IMR-90 (cell line): ENCODE measurements at regions not wholly inside any gene's neighbourhood (a gene's known extent, or its start where the extent isn't known, plus 50 kb on each side); places are given as distances from the start of the nearest gene placed in this dataset.
A peak's percentile ranks its signal among the peaks of the same experiment; 100 is the strongest.

Experiments
- ATAC-seq: fragments of 200-7000 bp; cut with Tn5 transposase; 2 replicates; pipeline ENCODE4 v1.9.1; 2020; ENCODE audit warnings: low read depth, mild to moderate bottlenecking, moderate library complexity
- BruUV-seq: library from RNA; stranded (reverse); fragments of 400-500 nt; replicated peaks from 2 replicates; lab custom pipeline; 2021; lab: Mats Ljungman, UMichigan
- CTCF ChIA-PET: fragments of 300-600 bp; formaldehyde crosslinking; extraction: SDS; loops from one replicate; lab custom pipeline; 2021; ENCODE audit warnings: antibody characterized with exemption; lab: Yijun Ruan, JAX
- POLR2A ChIA-PET: fragments of 300-600 bp; sonication (Branson Sonifier 250); formaldehyde crosslinking; loops from one replicate; lab custom pipeline; 2022; ENCODE audit warnings: antibody characterized with exemption; ENCODE audit not compliant: unreplicated experiment; lab: Charles Lee
- DNase-seq: peaks from one replicate; pipeline ENCODE4 v3.0.0; 2013
- H2AFZ ChIP-seq: replicated peaks from 2 replicates; pipeline ENCODE3; 2013; ENCODE audit warnings: low read length, mild to moderate bottlenecking; ENCODE audit not compliant: poor library complexity
- H2AK5ac ChIP-seq: 2 replicates; pipeline ENCODE4 v1.6.1; 2013; ENCODE audit warnings: low read depth, low read length, inconsistent platforms
- H2AK9ac ChIP-seq: replicated peaks from 2 replicates; pipeline ENCODE3; 2013; ENCODE audit warnings: mild to moderate bottlenecking, low read depth, low read length, moderate library complexity; ENCODE audit not compliant: poor library complexity
- H2BK120ac ChIP-seq: 2 replicates; pipeline ENCODE4 v1.6.1; 2013; ENCODE audit warnings: low read depth, low read length, inconsistent platforms
- H2BK15ac ChIP-seq: 3 replicates; pipeline ENCODE4 v1.6.1; 2013; ENCODE audit warnings: low read depth, low read length, inconsistent platforms
- H2BK20ac ChIP-seq: 2 replicates; pipeline ENCODE4 v1.6.1; 2013; ENCODE audit warnings: low read depth, mild to moderate bottlenecking, inconsistent platforms, low read length, moderate library complexity
- H2BK5ac ChIP-seq: 2 replicates; pipeline ENCODE4 v1.6.1; 2013; ENCODE audit warnings: mild to moderate bottlenecking, low read depth, low read length, inconsistent platforms; ENCODE audit not compliant: poor library complexity, severe bottlenecking
- H3K14ac ChIP-seq: replicated peaks from 2 replicates; pipeline ENCODE4 v1.6.1; 2013; ENCODE audit warnings: low read depth, low read length, inconsistent platforms
- H3K18ac ChIP-seq: 2 replicates; pipeline ENCODE4 v1.6.1; 2013; ENCODE audit warnings: low read depth, low read length, control low read depth
- H3K23ac ChIP-seq: 2 replicates; pipeline ENCODE4 v1.6.1; 2013; ENCODE audit warnings: low read depth, low read length, inconsistent platforms
- H3K27ac ChIP-seq: 2 replicates; pipeline ENCODE4 v1.5.1; 2013; ENCODE audit warnings: mild to moderate bottlenecking, control low read depth, low read length; ENCODE audit not compliant: insufficient read depth
- H3K27me3 ChIP-seq: 2 replicates; pipeline ENCODE4 v1.6.1; 2013; ENCODE audit warnings: low read length; ENCODE audit not compliant: control insufficient read depth, insufficient read depth
- H3K36me3 ChIP-seq: 2 replicates; pipeline ENCODE4 v1.6.1; 2013; ENCODE audit warnings: low read length, mixed read lengths; ENCODE audit not compliant: control insufficient read depth, insufficient read depth
- H3K4ac ChIP-seq: 2 replicates; pipeline ENCODE4 v1.6.1; 2013; ENCODE audit warnings: low read depth, low read length, inconsistent platforms
- H3K4me1 ChIP-seq: 2 replicates; pipeline ENCODE4 v1.6.1; 2013; ENCODE audit warnings: low read length, mixed read lengths; ENCODE audit not compliant: control insufficient read depth, insufficient read depth
- H3K4me2 ChIP-seq: 2 replicates; pipeline ENCODE4 v1.6.1; 2013; ENCODE audit warnings: low read depth, mild to moderate bottlenecking, control low read depth, low read length, moderate library complexity
- H3K4me3 ChIP-seq: 2 replicates; pipeline ENCODE4 v1.5.1; 2013; ENCODE audit warnings: low read depth, mild to moderate bottlenecking, control low read depth, low read length, moderate library complexity; ENCODE audit not compliant: insufficient read depth
- H3K56ac ChIP-seq: 2 replicates; pipeline ENCODE4 v1.6.1; 2013; ENCODE audit warnings: low read length, inconsistent platforms; ENCODE audit not compliant: insufficient read depth; ENCODE audit errors: extremely low read depth
- H3K79me1 ChIP-seq, 2 experiments: 2 replicates each; pipeline ENCODE4 v1.6.1; 2013; ENCODE audit warnings: low read length in 2 of 2, inconsistent platforms in 1 of 2, low read depth in 1 of 2
- H3K9ac ChIP-seq: 2 replicates; pipeline ENCODE4 v1.6.1; 2013; ENCODE audit warnings: low read depth, low read length, control low read depth
- H3K9me1 ChIP-seq: 2 replicates; pipeline ENCODE4 v1.6.1; 2013; ENCODE audit warnings: low read length, inconsistent platforms; ENCODE audit not compliant: insufficient read depth
- H3K9me3 ChIP-seq: 2 replicates; pipeline ENCODE4 v1.6.1; 2013; ENCODE audit warnings: low read length; ENCODE audit not compliant: control insufficient read depth, insufficient read depth
- H4K20me1 ChIP-seq: 2 replicates; pipeline ENCODE4 v1.6.1; 2013; ENCODE audit warnings: low read length, inconsistent platforms; ENCODE audit not compliant: insufficient read depth
- H4K5ac ChIP-seq: 2 replicates; pipeline ENCODE4 v1.6.1; 2013; ENCODE audit warnings: mild to moderate bottlenecking, low read depth, low read length, control low read depth
- H4K8ac ChIP-seq, 2 experiments: 2 replicates each; pipeline ENCODE4 v1.6.1; 2013; ENCODE audit warnings: low read depth in 2 of 2, low read length in 2 of 2, control low read depth in 1 of 2, inconsistent platforms in 1 of 2
- H4K91ac ChIP-seq: 2 replicates; pipeline ENCODE4 v1.6.1; 2013; ENCODE audit warnings: low read depth, low read length, inconsistent platforms; ENCODE audit not compliant: insufficient read depth
- BHLHE40 ChIP-seq: fragments of 150-350 bp; IDR thresholded peaks from 2 replicates; pipeline ENCODE4 v1.6.1; 2016; ENCODE audit warnings: mild to moderate bottlenecking, low read depth, low read length
- CEBPB ChIP-seq: IDR thresholded peaks from 2 replicates; pipeline ENCODE4 v1.6.1; 2012; ENCODE audit warnings: low read depth, low read length, improper control_type of control experiment
- CHD1 ChIP-seq: IDR thresholded peaks from 2 replicates; pipeline ENCODE4 v1.6.1; 2012; ENCODE audit warnings: low read depth, low read length, improper control_type of control experiment
- FOS ChIP-seq: fragments of 150-350 bp; IDR thresholded peaks from 2 replicates; pipeline ENCODE4 v1.6.1; 2016; ENCODE audit warnings: low read depth, low read length
- MAFK ChIP-seq: IDR thresholded peaks from 2 replicates; pipeline ENCODE4 v1.6.1; 2012; ENCODE audit warnings: low read depth, low read length, improper control_type of control experiment
- MAZ ChIP-seq: IDR thresholded peaks from 2 replicates; pipeline ENCODE4 v1.6.1; 2012; ENCODE audit warnings: low read depth, mild to moderate bottlenecking, low read length, improper control_type of control experiment, moderate library complexity, borderline replicate concordance
- MXI1 ChIP-seq: IDR thresholded peaks from 2 replicates; pipeline ENCODE4 v1.6.1; 2012; ENCODE audit warnings: low read depth, mild to moderate bottlenecking, low read length, moderate library complexity, borderline replicate concordance
- NFE2L2 ChIP-seq: fragments of 150-350 bp; IDR thresholded peaks from 2 replicates; pipeline ENCODE4 v1.6.1; 2016; ENCODE audit warnings: low read depth, mild to moderate bottlenecking, low read length
- POLR2A ChIP-seq: IDR thresholded peaks from 2 replicates; pipeline ENCODE4 v1.6.1; 2012; ENCODE audit warnings: mild to moderate bottlenecking, low read depth, low read length
- RAD21 ChIP-seq: IDR thresholded peaks from 2 replicates; pipeline ENCODE4 v1.6.1; 2012; ENCODE audit warnings: low read length, improper control_type of control experiment
- RCOR1 ChIP-seq: IDR thresholded peaks from 2 replicates; pipeline ENCODE4 v1.6.1; 2012; ENCODE audit warnings: mild to moderate bottlenecking, low read length, improper control_type of control experiment; ENCODE audit not compliant: insufficient replicate concordance
- RFX5 ChIP-seq: IDR thresholded peaks from 2 replicates; pipeline ENCODE4 v1.8.0; 2012; ENCODE audit warnings: low read depth, mild to moderate bottlenecking, low read length, moderate library complexity
- SMC3 ChIP-seq: fragments of 150-350 bp; IDR thresholded peaks from 2 replicates; pipeline ENCODE4 v1.6.1; 2016; ENCODE audit warnings: low read depth, mild to moderate bottlenecking, antibody characterized with exemption, low read length, moderate library complexity
- dilution Hi-C: fragments of 300-500 bp; cut with HindIII; formaldehyde crosslinking; loops from one replicate; pipeline ENCODE4 v1.14.3; 2018; ENCODE audit warnings: low sequenced_read_pairs; ENCODE audit not compliant: unreplicated experiment
- in situ Hi-C: fragments of 300-500 bp; cut with MboI; formaldehyde crosslinking; loops from 3 replicates; pipeline ENCODE4 v1.14.3; 2019; ENCODE audit warnings: low sequenced_read_pairs, inconsistent platforms, mixed read lengths
- intact Hi-C: fragments of 100-400 bp; cut with micrococcal nuclease; formaldehyde crosslinking; loops from 2 replicates; pipeline ENCODE4 v1.10.0; 2022
- TF ChIP-seq, protein P1 (sequence below): fragments of 150-350 bp; IDR thresholded peaks from 2 replicates; pipeline ENCODE4 v1.6.1; 2017; ENCODE audit warnings: mild to moderate bottlenecking, antibody characterized with exemption, low read length, low read depth
- TF ChIP-seq, protein P2 (sequence below): fragments of 150-350 bp; IDR thresholded peaks from 2 replicates; pipeline ENCODE4 v1.6.1; 2016; ENCODE audit warnings: low read depth, mild to moderate bottlenecking, low read length, moderate library complexity, borderline replicate concordance
- TF ChIP-seq, protein P3 (sequence below): conservative IDR thresholded peaks from 2 replicates; pipeline ENCODE4 v1.5.1; 2012; ENCODE audit warnings: mild to moderate bottlenecking, low read depth, low read length, improper control_type of control experiment

GRCh38 chr6:55643861-55644260, 64.9 kb upstream of the HMGCLL1 start:
- peak overlapping the region; percentile 27; the same call in 1 of the 2 replicates for H3K4me2 ChIP-seq
- intact Hi-C loops (no loop called here), dilution Hi-C loops (no loop called here), in situ Hi-C loops (no loop called here)
- TF ChIP-seq MAFK (no peak), CEBPB (no peak), CHD1 (no peak), RAD21 (no peak), BHLHE40 (no peak), SMC3 (no peak), NFE2L2 (no peak), RCOR1 (no peak), FOS (no peak), RFX5 (no peak), MXI1 (no peak), MAZ (no peak), POLR2A (no peak)
- TF ChIP-seq, protein P1, sequence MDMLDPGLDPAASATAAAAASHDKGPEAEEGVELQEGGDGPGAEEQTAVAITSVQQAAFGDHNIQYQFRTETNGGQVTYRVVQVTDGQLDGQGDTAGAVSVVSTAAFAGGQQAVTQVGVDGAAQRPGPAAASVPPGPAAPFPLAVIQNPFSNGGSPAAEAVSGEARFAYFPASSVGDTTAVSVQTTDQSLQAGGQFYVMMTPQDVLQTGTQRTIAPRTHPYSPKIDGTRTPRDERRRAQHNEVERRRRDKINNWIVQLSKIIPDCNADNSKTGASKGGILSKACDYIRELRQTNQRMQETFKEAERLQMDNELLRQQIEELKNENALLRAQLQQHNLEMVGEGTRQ = no peak
- TF ChIP-seq, protein P2, sequence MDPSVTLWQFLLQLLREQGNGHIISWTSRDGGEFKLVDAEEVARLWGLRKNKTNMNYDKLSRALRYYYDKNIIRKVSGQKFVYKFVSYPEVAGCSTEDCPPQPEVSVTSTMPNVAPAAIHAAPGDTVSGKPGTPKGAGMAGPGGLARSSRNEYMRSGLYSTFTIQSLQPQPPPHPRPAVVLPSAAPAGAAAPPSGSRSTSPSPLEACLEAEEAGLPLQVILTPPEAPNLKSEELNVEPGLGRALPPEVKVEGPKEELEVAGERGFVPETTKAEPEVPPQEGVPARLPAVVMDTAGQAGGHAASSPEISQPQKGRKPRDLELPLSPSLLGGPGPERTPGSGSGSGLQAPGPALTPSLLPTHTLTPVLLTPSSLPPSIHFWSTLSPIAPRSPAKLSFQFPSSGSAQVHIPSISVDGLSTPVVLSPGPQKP = no peak
- TF ChIP-seq, protein P3, sequence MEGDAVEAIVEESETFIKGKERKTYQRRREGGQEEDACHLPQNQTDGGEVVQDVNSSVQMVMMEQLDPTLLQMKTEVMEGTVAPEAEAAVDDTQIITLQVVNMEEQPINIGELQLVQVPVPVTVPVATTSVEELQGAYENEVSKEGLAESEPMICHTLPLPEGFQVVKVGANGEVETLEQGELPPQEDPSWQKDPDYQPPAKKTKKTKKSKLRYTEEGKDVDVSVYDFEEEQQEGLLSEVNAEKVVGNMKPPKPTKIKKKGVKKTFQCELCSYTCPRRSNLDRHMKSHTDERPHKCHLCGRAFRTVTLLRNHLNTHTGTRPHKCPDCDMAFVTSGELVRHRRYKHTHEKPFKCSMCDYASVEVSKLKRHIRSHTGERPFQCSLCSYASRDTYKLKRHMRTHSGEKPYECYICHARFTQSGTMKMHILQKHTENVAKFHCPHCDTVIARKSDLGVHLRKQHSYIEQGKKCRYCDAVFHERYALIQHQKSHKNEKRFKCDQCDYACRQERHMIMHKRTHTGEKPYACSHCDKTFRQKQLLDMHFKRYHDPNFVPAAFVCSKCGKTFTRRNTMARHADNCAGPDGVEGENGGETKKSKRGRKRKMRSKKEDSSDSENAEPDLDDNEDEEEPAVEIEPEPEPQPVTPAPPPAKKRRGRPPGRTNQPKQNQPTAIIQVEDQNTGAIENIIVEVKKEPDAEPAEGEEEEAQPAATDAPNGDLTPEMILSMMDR = no peak
- no peak overlapping the region for H2AFZ ChIP-seq
- POLR2A ChIA-PET = no interaction called here
- no peaks in the 10 kb centered on the region for H3K9me3 ChIP-seq
- H2AK9ac ChIP-seq = no peak overlapping the region
- no peaks in the 10 kb centered on the region for H3K9me1 ChIP-seq
- no peak overlapping the region for H2BK15ac ChIP-seq
- no peak overlapping the region for H4K8ac ChIP-seq
- H2BK120ac ChIP-seq = no peak overlapping the region
- no peak overlapping the region for H3K27ac ChIP-seq
- H4K91ac ChIP-seq = no peak overlapping the region
- H2BK5ac ChIP-seq = no peak overlapping the region
- no peak overlapping the region for H3K9ac ChIP-seq
- DNase-seq (peak; percentile 62), ATAC-seq (peak; percentile 86)
- H3K79me1 ChIP-seq = no peaks in the 10 kb centered on the region
- no peak overlapping the region for H2BK20ac ChIP-seq
- CTCF ChIA-PET = interaction anchor here (0.8 kb wide), 1 partner anchor 9 kb away, joined by 3 read pairs; no protein-coding TSS in a partner anchor
- no peak overlapping the region for H2AK5ac ChIP-seq
- no peak overlapping the region for H3K4ac ChIP-seq
- no peaks in the 10 kb centered on the region for H3K36me3 ChIP-seq
- H3K27me3 ChIP-seq = no peaks in the 10 kb centered on the region
- peaks cover 2% of the 10 kb centered on the region; the same call in 1 of the 2 replicates for H3K4me1 ChIP-seq
- peak overlapping the region; percentile 78; the same call in 1 of the 2 replicates for H3K18ac ChIP-seq
- H3K14ac ChIP-seq = no peak overlapping the region
- BruUV-seq = no TSS peak
- H4K20me1 ChIP-seq = no peaks in the 10 kb centered on the region
- H3K23ac ChIP-seq = no peak overlapping the region
- no peak overlapping the region for H4K5ac ChIP-seq
- H3K4me3 ChIP-seq = no peak overlapping the region
- H3K56ac ChIP-seq = no peak overlapping the region
